Thyroid gland (tissue), 4 donors: ENCODE measurements at regions not wholly inside any gene's neighbourhood (a gene's known extent, or its start where the extent isn't known, plus 50 kb on each side); places are given as distances from the start of the nearest gene placed in this dataset.

ENCODE experiments used
- POLR2A ChIP-seq, 2 donors: fragments of 450-650 bp; IDR thresholded peaks; one replicate each; pipeline ENCODE4 v1.6.1; 2017; ENCODE audit warnings: antibody characterized with exemption in 2 of 2, mild to moderate bottlenecking in 2 of 2, moderate library complexity in 1 of 2
- TF ChIP-seq, protein P1 (sequence below), 6 experiments: fragments of 200-600 bp in 3 of 6; fragments of 450-650 bp in 3 of 6; sonication (generic) in 3 of 6; IDR thresholded peaks; one replicate each; pipeline ENCODE4 v1.5.1; 2016 to 2019; ENCODE audit warnings: antibody characterized with exemption in 6 of 6, mild to moderate bottlenecking in 2 of 6, inconsistent platforms in 1 of 6, moderate library complexity in 1 of 6

DNA sequence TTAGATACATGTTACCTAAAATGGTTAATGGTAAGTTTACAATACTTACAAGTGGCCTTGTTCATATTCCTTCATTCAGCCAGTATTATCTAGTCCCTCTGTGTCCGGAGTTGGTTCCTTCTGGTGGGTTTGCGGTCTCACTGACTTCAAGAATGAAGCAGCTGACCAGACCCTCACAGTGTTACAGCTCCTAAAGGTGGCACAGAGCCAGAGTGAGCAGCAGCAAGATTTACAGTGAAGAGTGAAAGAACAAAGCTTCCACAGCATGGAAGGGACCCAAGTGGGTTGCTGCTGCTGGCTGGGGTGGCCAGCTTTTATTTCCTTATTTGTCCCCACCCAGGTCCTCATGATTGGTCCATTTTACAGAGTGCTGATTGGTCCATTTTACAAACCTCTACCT lies 916.8 kb downstream of the MCTP2 start:
- TF ChIP-seq, protein P1, sequence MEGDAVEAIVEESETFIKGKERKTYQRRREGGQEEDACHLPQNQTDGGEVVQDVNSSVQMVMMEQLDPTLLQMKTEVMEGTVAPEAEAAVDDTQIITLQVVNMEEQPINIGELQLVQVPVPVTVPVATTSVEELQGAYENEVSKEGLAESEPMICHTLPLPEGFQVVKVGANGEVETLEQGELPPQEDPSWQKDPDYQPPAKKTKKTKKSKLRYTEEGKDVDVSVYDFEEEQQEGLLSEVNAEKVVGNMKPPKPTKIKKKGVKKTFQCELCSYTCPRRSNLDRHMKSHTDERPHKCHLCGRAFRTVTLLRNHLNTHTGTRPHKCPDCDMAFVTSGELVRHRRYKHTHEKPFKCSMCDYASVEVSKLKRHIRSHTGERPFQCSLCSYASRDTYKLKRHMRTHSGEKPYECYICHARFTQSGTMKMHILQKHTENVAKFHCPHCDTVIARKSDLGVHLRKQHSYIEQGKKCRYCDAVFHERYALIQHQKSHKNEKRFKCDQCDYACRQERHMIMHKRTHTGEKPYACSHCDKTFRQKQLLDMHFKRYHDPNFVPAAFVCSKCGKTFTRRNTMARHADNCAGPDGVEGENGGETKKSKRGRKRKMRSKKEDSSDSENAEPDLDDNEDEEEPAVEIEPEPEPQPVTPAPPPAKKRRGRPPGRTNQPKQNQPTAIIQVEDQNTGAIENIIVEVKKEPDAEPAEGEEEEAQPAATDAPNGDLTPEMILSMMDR (IDR thresholded peaks at IDR 0.05) = no peak
- TF ChIP-seq POLR2A (IDR thresholded peaks at IDR 0.05) = no peak
